ENCODE measurements at regions not wholly inside any gene's neighbourhood (a gene's known extent, or its start where the extent isn't known, plus 50 kb on each side); places are given as distances from the start of the nearest gene placed in this dataset.

DNA sequence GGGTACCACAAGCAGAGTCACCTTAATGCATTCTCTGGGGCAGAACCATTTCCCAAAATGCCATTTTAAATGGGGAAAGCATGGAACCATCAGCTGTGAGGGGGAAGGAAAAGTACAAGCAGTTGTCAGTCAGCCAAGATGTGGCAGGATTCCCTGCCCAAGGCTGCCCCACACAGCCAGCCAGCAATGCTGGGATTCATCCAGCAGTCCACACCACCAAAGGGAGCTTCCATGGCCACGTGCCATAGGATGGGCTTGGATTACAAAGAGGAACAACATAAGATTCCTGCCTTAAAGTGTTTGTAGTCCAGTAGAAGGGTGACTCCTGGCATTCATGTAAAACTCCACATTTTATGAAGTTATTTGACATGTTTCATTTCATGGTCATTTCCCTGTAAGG, 233.3 kb downstream of the SHOX2 start:
- no peak overlapping the region for H3K4me3 Mint-ChIP-seq
- no peaks in the 10 kb centered on the region for H3K36me3 Mint-ChIP-seq
- CTCF ChIA-PET = no interaction called here
- POLR2A ChIA-PET = no interaction called here
- DNase-seq = no peak
- no peak overlapping the region for H3K4me3 ChIP-seq (ENCODE audit: low read length)
- no peak for ATAC-seq
- H3K9me3 ChIP-seq (ENCODE audit: control insufficient read depth in 2 of 3, low read length in 3 of 3) = no peaks in the 10 kb centered on the region
- intact Hi-C loops (cut with micrococcal nuclease) = no loop called here
- H3K36me3 ChIP-seq (ENCODE audit: control insufficient read depth in 2 of 3, insufficient read depth in 3 of 3, low read length in 3 of 3) = no peaks in the 10 kb centered on the region
- H3K4me1 ChIP-seq (ENCODE audit: control insufficient read depth in 2 of 2, insufficient read depth in 2 of 2, low read length in 2 of 2) = no peaks in the 10 kb centered on the region
- H3K9me3 Mint-ChIP-seq = no peaks in the 10 kb centered on the region
- H3K4me1 Mint-ChIP-seq = no peaks in the 10 kb centered on the region
- H3K27ac Mint-ChIP-seq = no peak overlapping the region
- peaks cover 0 to 2% (median 0%) of the 10 kb centered on the region in 5 donors for H3K27me3 Mint-ChIP-seq
- H3K27ac ChIP-seq (ENCODE audit: low read depth, low read length) = no peak overlapping the region
- no peaks in the 10 kb centered on the region for H3K27me3 ChIP-seq (ENCODE audit: control insufficient read depth in 2 of 2, insufficient read depth in 2 of 2, low read length in 2 of 2)

DNA sequence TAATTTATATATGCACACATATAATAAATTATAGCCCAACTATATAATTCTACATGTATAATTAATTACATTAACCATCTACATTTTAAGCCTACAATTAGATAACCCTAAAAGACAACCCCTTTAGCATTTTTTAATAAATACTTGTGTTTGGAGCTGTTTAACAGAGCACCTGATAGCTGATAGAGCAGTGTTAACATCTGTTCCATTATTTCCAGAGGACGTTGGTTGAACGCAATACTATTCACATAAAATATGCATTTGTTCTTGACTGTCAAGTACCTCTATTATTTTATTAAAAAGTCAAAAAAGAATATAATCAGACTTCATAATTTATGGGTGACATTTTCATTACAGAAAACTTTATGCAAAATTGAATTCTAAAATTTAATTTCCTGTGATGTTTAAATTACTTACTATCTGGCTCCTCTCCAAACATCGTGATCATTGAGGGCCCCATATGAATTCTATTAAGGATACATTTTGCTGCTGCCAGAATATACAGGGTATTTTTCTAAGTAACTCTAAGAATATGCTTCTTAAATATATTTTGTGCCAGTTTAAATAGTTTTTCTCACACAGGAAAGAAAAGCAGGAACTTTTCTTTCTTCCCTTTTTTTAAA, 234.3 kb downstream of the SHOX2 start:
- Mint-ChIP-seq H3K4me1 (no peaks in the 10 kb centered on the region), H3K36me3 (no peaks in the 10 kb centered on the region), H3K27ac (no peak overlapping the region), H3K9me3 (no peaks in the 10 kb centered on the region), H3K4me3 (no peak overlapping the region), H3K27me3 (no peaks in the 10 kb centered on the region)
- Histone ChIP-seq H3K27me3 (ENCODE audit: control insufficient read depth in 2 of 2, insufficient read depth in 2 of 2, low read length in 2 of 2) (no peaks in the 10 kb centered on the region), H3K4me1 (ENCODE audit: control insufficient read depth in 2 of 2, insufficient read depth in 2 of 2, low read length in 2 of 2) (no peaks in the 10 kb centered on the region), H3K9me3 (ENCODE audit: control insufficient read depth in 2 of 3, low read length in 3 of 3) (no peaks in the 10 kb centered on the region), H3K27ac (ENCODE audit: low read depth, low read length) (no peak overlapping the region), H3K36me3 (ENCODE audit: control insufficient read depth in 2 of 3, insufficient read depth in 3 of 3, low read length in 3 of 3) (no peaks in the 10 kb centered on the region), H3K4me3 (ENCODE audit: low read length) (no peak overlapping the region)
- DNase-seq (no peak), ATAC-seq (no peak)
- CTCF ChIA-PET = no interaction called here
- POLR2A ChIA-PET = no interaction called here
- intact Hi-C loops (cut with micrococcal nuclease) = no loop called here

GRCh38 chr3:157871248-157871647, 235.0 kb downstream of the SHOX2 start:
- Histone ChIP-seq H3K4me3 (ENCODE audit: low read length) (no peak overlapping the region), H3K36me3 (ENCODE audit: control insufficient read depth in 2 of 3, insufficient read depth in 3 of 3, low read length in 3 of 3) (no peaks in the 10 kb centered on the region), H3K9me3 (ENCODE audit: control insufficient read depth in 2 of 3, low read length in 3 of 3) (no peaks in the 10 kb centered on the region), H3K27me3 (ENCODE audit: control insufficient read depth in 2 of 2, insufficient read depth in 2 of 2, low read length in 2 of 2) (no peaks in the 10 kb centered on the region), H3K27ac (ENCODE audit: low read depth, low read length) (no peak overlapping the region), H3K4me1 (ENCODE audit: control insufficient read depth in 2 of 2, insufficient read depth in 2 of 2, low read length in 2 of 2) (no peaks in the 10 kb centered on the region)
- Mint-ChIP-seq H3K27ac (no peak overlapping the region), H3K4me3 (no peak overlapping the region), H3K27me3 (no peaks in the 10 kb centered on the region), H3K4me1 (no peaks in the 10 kb centered on the region), H3K36me3 (no peaks in the 10 kb centered on the region), H3K9me3 (no peaks in the 10 kb centered on the region)
- CTCF ChIA-PET = interaction anchor here (0.8 kb wide), 1 partner anchor 37 kb away, joined by 3 read pairs; no protein-coding TSS in a partner anchor
- intact Hi-C loops (cut with micrococcal nuclease) = no loop called here
- POLR2A ChIA-PET = no interaction called here
- DNase-seq (no peak), ATAC-seq (no peak)

GRCh38 chr3:157868946-157869345, 237.3 kb downstream of the SHOX2 start:
- Histone ChIP-seq H3K27me3 (ENCODE audit: control insufficient read depth in 2 of 2, insufficient read depth in 2 of 2, low read length in 2 of 2) (no peaks in the 10 kb centered on the region), H3K9me3 (ENCODE audit: control insufficient read depth in 2 of 3, low read length in 3 of 3) (no peaks in the 10 kb centered on the region), H3K4me1 (ENCODE audit: control insufficient read depth in 2 of 2, insufficient read depth in 2 of 2, low read length in 2 of 2) (no peaks in the 10 kb centered on the region), H3K27ac (ENCODE audit: low read depth, low read length) (no peak overlapping the region), H3K4me3 (ENCODE audit: low read length) (no peak overlapping the region), H3K36me3 (ENCODE audit: control insufficient read depth in 2 of 3, insufficient read depth in 3 of 3, low read length in 3 of 3) (no peaks in the 10 kb centered on the region)
- Mint-ChIP-seq H3K4me1 (no peaks in the 10 kb centered on the region), H3K9me3 (peaks cover 0 to 1% (median 0%) of the 10 kb centered on the region in 11 donors), H3K4me3 (no peak overlapping the region), H3K27me3 (no peaks in the 10 kb centered on the region), H3K36me3 (no peaks in the 10 kb centered on the region), H3K27ac (no peak overlapping the region)
- ATAC-seq (no peak), DNase-seq (no peak)
- ChIA-PET CTCF (no interaction called here), POLR2A (no interaction called here)
- intact Hi-C loops (cut with micrococcal nuclease) = loop anchor here in 1 of 2 donors (10.0 kb wide), 1 partner anchor 666 kb away; no protein-coding TSS in a partner anchor

DNA sequence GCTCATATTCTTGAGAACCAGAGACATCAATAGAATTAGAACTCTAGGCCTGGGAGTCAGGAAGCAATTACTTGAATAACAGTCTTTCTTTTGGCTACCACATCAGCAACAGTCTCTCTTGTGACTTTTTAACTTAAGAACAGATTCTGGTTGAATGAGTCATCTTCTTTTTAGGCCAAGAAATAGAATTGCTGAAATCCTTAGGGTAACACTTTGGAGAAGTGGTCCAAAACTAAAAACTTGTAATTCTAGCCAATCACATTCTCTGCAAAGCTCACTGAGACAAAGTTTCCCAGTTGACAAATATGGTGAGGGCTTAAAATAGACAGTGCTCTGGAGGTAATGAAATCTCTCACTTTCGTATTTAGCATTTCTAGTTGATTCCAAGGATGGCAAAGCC, 238.0 kb downstream of the SHOX2 start:
- POLR2A ChIA-PET = no interaction called here
- H3K4me1 Mint-ChIP-seq = no peaks in the 10 kb centered on the region
- intact Hi-C loops (cut with micrococcal nuclease) = loop anchor here in 1 of 2 donors (10.0 kb wide), 1 partner anchor 667 kb away; no protein-coding TSS in a partner anchor

GRCh38 chr3:157865352-157866000, 240.7 kb downstream of the SHOX2 start:
- Histone ChIP-seq H3K4me1 (ENCODE audit: control insufficient read depth in 2 of 2, insufficient read depth in 2 of 2, low read length in 2 of 2) (no peaks in the 10 kb centered on the region), H3K9me3 (ENCODE audit: control insufficient read depth in 2 of 3, low read length in 3 of 3) (no peaks in the 10 kb centered on the region), H3K36me3 (ENCODE audit: control insufficient read depth in 2 of 3, insufficient read depth in 3 of 3, low read length in 3 of 3) (no peaks in the 10 kb centered on the region), H3K4me3 (ENCODE audit: low read length) (no peak overlapping the region), H3K27me3 (ENCODE audit: control insufficient read depth in 2 of 2, insufficient read depth in 2 of 2, low read length in 2 of 2) (no peaks in the 10 kb centered on the region), H3K27ac (ENCODE audit: low read depth, low read length) (no peak overlapping the region)
- ATAC-seq (peak; percentile 48), DNase-seq (peak in 5 of 9 donors; percentile 1 to 50 (median 3))
- Mint-ChIP-seq H3K27me3 (peaks cover 0 to 5% (median 3%) of the 10 kb centered on the region in 5 donors), H3K27ac (no peak overlapping the region), H3K36me3 (no peaks in the 10 kb centered on the region), H3K9me3 (peaks cover 0 to 1% (median 0%) of the 10 kb centered on the region in 11 donors), H3K4me3 (no peak overlapping the region), H3K4me1 (no peaks in the 10 kb centered on the region)
- POLR2A ChIA-PET = no interaction called here
- CTCF ChIA-PET = no interaction called here
- intact Hi-C loops (cut with micrococcal nuclease) = loop anchor here (1.0 to 10.0 kb wide), 3 partner anchors 448 to 669 kb away; no protein-coding TSS in a partner anchor

More for the DNA sequence above, 238.0 kb downstream of the SHOX2 start:
- CTCF ChIA-PET = no interaction called here
- DNase-seq (no peak), ATAC-seq (no peak)
- no peak overlapping the region for H3K4me3 Mint-ChIP-seq
- H3K9me3 ChIP-seq (ENCODE audit: control insufficient read depth in 2 of 3, low read length in 3 of 3) = no peaks in the 10 kb centered on the region
- H3K4me1 ChIP-seq (ENCODE audit: control insufficient read depth in 2 of 2, insufficient read depth in 2 of 2, low read length in 2 of 2) = no peaks in the 10 kb centered on the region
- no peaks in the 10 kb centered on the region for H3K36me3 ChIP-seq (ENCODE audit: control insufficient read depth in 2 of 3, insufficient read depth in 3 of 3, low read length in 3 of 3)
- H3K27me3 Mint-ChIP-seq = peaks cover 0 to under 1% (median 0%) of the 10 kb centered on the region in 5 donors
- H3K4me3 ChIP-seq (ENCODE audit: low read length) = no peak overlapping the region
- H3K27me3 ChIP-seq (ENCODE audit: control insufficient read depth in 2 of 2, insufficient read depth in 2 of 2, low read length in 2 of 2) = no peaks in the 10 kb centered on the region
- no peak overlapping the region for H3K27ac ChIP-seq (ENCODE audit: low read depth, low read length)
- H3K36me3 Mint-ChIP-seq = no peaks in the 10 kb centered on the region
- no peak overlapping the region for H3K27ac Mint-ChIP-seq
- H3K9me3 Mint-ChIP-seq = peaks cover 0 to 1% (median 0%) of the 10 kb centered on the region in 11 donors

Data from naive thymus-derived CD4-positive, alpha-beta T cell (primary cell).